GM21529 (cell line): ENCODE measurements at regions not wholly inside any gene's neighbourhood (a gene's known extent, or its start where the extent isn't known, plus 50 kb on each side); places are given as distances from the start of the nearest gene placed in this dataset.

Experiments
- ATAC-seq: cut with Tn5 transposase; IDR thresholded peaks from one replicate; pipeline ENCODE4 v1.9.1; 2021; ENCODE audit not compliant: unreplicated experiment

- ATAC-seq: no peak
Observed at GRCh38 chr12:115072712-115073111, 388.7 kb upstream of the TBX3 start.

- no peak for ATAC-seq
Observed at GRCh38 chr12:115070313-115070712, 386.3 kb upstream of the TBX3 start.

DNA sequence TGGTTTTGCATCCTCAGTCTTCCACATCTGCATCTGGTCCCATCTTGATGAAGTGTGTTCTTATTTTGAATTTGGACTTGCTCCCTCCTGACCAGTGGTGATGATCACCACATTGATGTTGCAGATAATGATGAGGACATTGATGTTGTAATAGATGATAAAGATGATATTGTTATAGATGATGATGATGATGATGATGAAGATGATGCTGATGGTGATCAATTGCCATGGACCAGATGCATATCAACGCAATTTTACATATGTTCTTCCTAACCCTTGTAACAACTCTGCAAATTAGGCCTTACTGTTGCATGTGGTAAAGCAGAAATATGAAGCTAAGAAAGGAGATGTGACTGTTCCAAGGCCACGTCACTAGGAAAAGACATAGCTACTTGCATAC lies 380.3 kb upstream of the TBX3 start:
- ATAC-seq: no peak

DNA sequence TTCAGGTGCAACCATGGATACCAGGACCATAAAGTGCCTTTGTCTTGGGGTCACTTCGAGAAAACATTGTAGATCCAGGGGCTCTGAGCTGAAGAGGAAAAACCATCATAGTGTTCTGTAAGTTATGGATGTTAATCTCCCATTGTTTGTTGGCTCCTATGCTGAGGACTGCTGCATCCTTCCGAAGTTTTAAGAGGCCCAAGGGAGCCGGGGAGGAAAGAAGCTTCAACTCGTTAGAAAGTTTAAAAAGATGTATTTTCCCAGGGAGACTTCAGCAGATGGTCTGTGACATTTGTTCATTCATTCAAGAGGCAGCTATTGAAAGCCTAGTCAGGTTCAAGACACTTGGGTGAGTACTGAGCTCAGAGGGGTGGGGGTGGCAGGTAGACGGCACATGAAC lies 378.8 kb upstream of the TBX3 start:
- ATAC-seq: no peak

GRCh38 chr12:115060477-115061168 lies 376.6 kb upstream of the TBX3 start:
- ATAC-seq: no peak

DNA sequence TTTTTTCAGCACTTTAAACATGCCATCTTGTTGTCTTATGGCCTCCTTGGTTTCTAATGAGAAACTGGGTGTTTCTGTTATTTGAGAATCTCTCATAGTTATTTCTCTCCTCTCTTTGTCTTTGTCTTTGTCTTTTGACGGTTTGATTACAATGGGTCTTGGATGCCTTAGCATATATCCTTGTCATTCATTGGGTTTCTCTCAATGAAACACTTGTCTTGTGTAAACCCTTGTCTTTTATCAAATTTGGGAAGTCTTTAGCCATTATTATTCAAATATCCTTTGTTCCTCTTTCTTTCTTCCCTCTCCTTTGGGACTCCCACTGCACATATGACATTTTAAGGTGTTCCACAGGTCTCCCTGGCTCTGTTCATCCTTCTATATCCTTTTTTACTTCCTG lies 373.5 kb upstream of the TBX3 start:
- no peak for ATAC-seq

- no peak for ATAC-seq
Observed at GRCh38 chr12:115051378-115051777, 367.4 kb upstream of the TBX3 start.

DNA sequence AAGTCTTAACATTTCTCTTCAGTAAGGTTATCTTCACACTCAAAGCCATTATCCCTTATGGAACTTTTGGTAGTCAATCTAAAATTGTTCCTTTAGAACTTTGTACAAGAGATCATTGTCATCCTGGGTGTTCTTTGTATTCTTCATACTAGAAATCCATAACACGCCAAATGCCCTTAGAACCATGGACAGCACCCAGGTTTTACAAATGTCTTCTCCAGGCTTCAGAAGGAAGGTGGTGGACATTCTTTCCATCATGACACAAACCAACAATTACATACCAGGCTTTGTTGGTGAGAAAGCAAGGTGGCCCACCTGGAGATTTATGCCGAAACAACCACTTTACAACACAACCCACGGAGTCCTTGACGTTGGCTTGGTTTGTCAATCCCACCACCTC lies 365.6 kb upstream of the TBX3 start:
- ATAC-seq: no peak

DNA sequence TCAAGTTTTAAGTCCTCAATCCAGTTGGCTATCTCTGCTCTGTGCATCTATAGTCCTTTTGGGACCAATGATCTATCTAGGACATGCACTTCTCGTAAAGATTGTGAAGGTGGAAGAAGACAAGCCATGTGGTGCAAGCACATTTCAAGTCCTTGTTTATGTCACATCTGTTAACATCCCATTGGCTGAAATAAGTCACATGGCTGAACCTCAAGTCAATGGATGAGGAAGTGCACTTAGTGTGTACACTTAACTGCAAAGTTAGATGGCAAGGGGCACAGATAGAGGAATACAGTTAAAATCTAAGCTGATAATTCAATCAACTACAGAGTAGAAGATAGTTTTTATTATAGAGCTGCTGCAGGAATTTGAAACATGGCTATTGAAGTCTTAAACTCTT lies 362.8 kb upstream of the TBX3 start:
- no peak for ATAC-seq

DNA sequence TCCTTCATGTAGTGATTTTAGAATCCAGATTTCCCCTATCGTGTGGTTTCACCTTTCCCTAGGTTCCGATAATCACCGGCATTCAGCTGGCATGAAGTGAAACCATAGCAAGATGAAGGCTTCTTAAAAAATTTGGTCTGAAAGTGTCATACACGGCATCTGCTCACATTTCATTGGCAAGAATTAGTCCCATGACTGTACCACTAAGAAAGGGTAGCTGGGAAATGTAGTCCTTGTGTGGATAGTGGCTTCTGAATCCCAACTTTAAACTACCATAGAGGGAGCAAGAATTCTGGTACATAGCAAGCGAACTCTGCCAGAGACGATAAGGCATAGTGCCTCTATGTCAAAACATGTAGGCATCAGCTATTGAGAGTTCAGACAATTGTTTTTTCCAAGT lies 360.1 kb upstream of the TBX3 start:
- ATAC-seq: no peak

GRCh38 chr12:115043079-115043478 lies 359.1 kb upstream of the TBX3 start:
- ATAC-seq: no peak

DNA sequence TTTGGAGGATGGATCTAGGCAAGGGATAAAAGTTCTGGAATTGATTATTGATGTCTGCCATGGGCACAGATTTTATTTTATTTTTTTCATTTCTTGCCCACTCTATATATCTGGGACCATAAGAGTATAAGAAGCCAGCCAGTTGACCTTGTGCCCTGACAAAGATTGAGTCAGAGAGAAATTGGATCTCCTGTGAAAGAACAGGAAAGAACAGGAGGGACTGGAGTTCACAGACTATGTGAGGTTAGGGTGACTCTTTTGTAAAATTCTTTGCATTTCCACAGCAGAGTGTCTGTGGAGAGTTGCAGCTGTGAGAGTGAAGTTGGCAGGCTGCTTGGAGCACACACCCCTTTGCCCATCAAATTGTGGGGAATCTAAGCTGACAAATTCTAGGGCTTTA lies 358.4 kb upstream of the TBX3 start:
- no peak for ATAC-seq

DNA sequence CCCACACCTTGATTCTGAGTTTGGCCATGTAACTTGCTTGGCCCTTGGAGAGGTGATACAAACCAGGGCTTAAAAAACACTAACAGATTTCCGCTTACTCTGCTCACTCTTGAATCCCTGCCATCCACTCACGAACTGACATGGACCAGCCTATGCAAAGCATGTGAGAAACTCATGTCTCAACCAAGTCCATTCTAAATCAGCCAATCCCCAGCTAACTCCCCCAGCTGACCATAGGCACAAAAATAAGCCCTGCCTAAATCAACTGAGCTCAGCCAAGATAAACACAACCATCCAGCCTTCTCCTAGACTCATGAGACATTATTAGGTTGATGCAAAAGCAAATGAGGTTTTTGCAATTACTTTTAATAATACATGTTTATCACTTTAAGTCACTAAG lies 353.9 kb upstream of the TBX3 start:
- no peak for ATAC-seq

GRCh38 chr12:115035535-115036107 lies 351.6 kb upstream of the TBX3 start:
- no peak for ATAC-seq

- ATAC-seq: no peak
Observed at GRCh38 chr12:115032521-115032920, 348.5 kb upstream of the TBX3 start.

GRCh38 chr12:115030017-115030416 lies 346.0 kb upstream of the TBX3 start:
- no peak for ATAC-seq

DNA sequence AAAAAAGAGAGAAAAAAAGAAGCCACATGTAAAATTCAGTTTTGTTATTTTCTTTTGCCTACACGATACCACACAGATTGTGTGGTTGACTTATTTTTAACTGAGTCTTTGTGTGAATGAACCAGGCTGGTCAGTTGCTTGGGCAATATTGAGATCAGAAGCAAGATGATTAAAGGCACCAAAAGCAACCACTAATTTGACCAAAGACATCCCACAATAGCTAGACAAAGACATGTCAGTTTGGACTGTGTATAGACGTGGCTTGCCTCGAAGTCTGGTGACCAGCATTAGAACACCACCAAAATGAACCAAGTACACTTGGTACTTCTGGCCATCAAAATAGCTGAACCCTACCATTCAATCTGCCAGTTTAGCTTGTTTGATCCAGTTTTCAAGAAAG lies 340.6 kb upstream of the TBX3 start:
- ATAC-seq: no peak

- no peak for ATAC-seq
Observed at GRCh38 chr12:115023279-115024265, 339.6 kb upstream of the TBX3 start.

DNA sequence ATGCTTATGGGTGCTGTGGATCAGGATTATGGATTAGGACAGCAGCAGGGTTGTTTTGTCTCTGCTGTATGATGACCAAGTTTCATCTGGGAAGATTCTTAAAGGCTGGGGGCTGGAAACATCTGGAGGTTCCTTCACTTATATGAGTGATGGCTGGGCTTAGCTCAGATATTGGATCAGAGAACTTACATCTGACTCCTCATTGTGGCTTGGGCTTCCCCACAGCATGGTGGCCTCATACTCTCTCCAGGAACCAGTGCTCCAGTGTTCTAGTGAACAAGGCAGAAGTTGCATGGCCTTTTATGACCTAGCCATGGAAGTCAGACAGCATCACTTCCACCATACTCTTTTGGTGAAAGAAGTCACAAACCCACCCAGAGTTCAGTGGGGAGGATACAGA lies 336.1 kb upstream of the TBX3 start:
- ATAC-seq: no peak

GRCh38 chr12:115017346-115017745 lies 333.4 kb upstream of the TBX3 start:
- ATAC-seq: no peak

DNA sequence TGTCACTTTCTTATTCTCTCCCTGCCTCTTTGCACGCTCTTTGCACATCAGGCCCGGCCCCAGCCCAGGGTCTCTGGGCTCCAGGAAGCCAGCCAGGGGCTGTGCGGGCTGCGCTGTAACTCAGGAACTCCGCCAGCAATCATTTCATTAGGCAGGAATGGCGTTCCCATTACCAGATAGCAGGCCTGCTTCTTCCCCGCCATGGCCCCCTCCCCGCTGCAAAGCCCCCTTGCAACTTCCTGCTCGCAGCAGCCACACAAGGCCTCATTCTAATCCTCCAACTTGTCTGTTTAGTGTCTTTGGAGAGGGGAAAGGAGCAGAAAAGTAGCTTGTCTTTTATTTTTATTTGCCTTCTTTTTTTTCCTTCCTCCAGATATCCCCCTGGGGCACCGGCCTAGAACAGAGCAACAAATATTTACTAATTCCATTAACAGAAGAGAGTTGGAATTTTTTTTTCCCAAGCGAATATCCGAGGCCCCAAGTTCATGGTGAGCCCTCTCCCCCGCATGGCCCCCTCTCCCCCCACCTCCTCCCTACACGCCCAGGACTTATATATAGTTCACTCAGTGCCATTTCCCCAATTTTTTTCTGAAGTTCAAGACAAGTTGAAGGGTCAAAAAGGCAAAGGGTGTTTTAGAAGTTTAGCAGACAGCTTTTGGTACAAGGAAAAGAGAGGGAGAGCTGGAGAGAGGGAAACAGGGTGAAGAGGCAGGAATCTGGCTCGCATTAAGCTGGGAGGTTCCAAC lies 329.4 kb upstream of the TBX3 start:
- ATAC-seq: no peak
